C4-2B (cell line): ENCODE measurements at regions not wholly inside any gene's neighbourhood (a gene's known extent, or its start where the extent isn't known, plus 50 kb on each side); places are given as distances from the start of the nearest gene placed in this dataset.

ENCODE experiments used
- ZFX ChIP-seq: fragments of 450-650 bp; IDR thresholded peaks from 2 replicates; pipeline ENCODE4 v1.6.1; 2017
- TF ChIP-seq, protein P1 (sequence below): fragments of 450-650 bp; conservative IDR thresholded peaks from 2 replicates; pipeline ENCODE4 v1.5.1; 2017; ENCODE audit warnings: mild to moderate bottlenecking

- TF ChIP-seq, protein P1, sequence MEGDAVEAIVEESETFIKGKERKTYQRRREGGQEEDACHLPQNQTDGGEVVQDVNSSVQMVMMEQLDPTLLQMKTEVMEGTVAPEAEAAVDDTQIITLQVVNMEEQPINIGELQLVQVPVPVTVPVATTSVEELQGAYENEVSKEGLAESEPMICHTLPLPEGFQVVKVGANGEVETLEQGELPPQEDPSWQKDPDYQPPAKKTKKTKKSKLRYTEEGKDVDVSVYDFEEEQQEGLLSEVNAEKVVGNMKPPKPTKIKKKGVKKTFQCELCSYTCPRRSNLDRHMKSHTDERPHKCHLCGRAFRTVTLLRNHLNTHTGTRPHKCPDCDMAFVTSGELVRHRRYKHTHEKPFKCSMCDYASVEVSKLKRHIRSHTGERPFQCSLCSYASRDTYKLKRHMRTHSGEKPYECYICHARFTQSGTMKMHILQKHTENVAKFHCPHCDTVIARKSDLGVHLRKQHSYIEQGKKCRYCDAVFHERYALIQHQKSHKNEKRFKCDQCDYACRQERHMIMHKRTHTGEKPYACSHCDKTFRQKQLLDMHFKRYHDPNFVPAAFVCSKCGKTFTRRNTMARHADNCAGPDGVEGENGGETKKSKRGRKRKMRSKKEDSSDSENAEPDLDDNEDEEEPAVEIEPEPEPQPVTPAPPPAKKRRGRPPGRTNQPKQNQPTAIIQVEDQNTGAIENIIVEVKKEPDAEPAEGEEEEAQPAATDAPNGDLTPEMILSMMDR, result no peak
- no peak for TF ChIP-seq ZFX
These were observed 552.5 kb downstream of the TBC1D4 start for GRCh38 chr13:74929436-74929835.
